Spleen (tissue), 7 donors: ENCODE measurements at regions not wholly inside any gene's neighbourhood (a gene's known extent, or its start where the extent isn't known, plus 50 kb on each side); places are given as distances from the start of the nearest gene placed in this dataset.

Experiments
- CTCF ChIP-seq, 11 experiments: fragments of 200-600 bp in 7 of 11; fragments of 450-650 bp in 4 of 11; sonication (generic) in 4 of 11; IDR thresholded peaks in 8 of 11; conservative IDR thresholded peaks in 3 of 11; 1 replicate in 7 of 11; 2 replicates in 4 of 11; pipeline versions ENCODE4 v1.4.0 to v1.8.0; 2016 to 2021; ENCODE audit warnings: antibody characterized with exemption in 11 of 11, inconsistent platforms in 4 of 11, mild to moderate bottlenecking in 1 of 11
- POLR2A ChIP-seq, 3 donors: fragments of 450-650 bp; IDR thresholded peaks; one replicate each; pipeline ENCODE4 v1.5.1; 2017; ENCODE audit warnings: antibody characterized with exemption in 3 of 3, mild to moderate bottlenecking in 1 of 3
- donor health status: DM: no; HTN: no; CAD: no; lungs with moderate emphysema.
- donor health status: DM: no; HTN: no; CAD: no.
- donor health status: DM: no; HTN: no; CAD: no.

DNA sequence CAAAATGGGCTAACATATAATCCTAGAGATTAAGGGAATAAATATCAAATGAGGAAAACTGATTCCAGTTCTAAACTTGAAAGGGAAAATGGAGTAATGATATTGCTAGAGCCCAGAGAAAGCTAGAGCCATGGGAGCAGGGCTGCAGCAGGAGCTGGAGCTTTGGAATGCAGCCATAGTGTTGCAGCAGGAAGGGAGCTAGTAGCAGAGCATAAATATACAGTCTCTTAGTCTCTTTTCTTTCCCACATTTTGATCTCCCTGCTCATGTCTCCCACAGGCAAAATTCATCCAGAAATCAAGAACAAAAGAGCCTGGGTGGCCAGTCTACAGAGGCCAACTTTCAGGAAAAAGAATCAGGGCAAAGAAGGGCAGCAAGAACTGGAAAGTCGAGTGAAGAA lies 253.7 kb downstream of the ATXN7L3B start:
- TF ChIP-seq CTCF (IDR thresholded peaks at IDR 0.05 in 8 of 11, conservative IDR thresholded peaks at IDR 0.05 in 3 of 11) (no peak), POLR2A (IDR thresholded peaks at IDR 0.05) (no peak)
